BLaER1 treated with 17β-estradiol and CSF1 and Interleukin-3, amounts not matched to agents 10 nM and 100 nM (cell line): ENCODE measurements at regions not wholly inside any gene's neighbourhood (a gene's known extent, or its start where the extent isn't known, plus 50 kb on each side); places are given as distances from the start of the nearest gene placed in this dataset.

Experiments used
- H3K27ac ChIP-seq, 11 experiments: shearing (Covaris generic); formaldehyde crosslinking; 2 replicates each; pipeline ENCODE4 v1.8.1; 2022
- H3K27me3 ChIP-seq, 11 experiments: shearing (Covaris generic); formaldehyde crosslinking; 2 replicates each; pipeline ENCODE4 v1.8.1; 2022
- H3K36me3 ChIP-seq, 11 experiments: shearing (Covaris generic); formaldehyde crosslinking; 2 replicates each; pipeline ENCODE4 v1.8.1; 2022
- H3K4me1 ChIP-seq, 10 experiments: shearing (Covaris generic); formaldehyde crosslinking; 2 replicates each; pipeline ENCODE4 v1.8.1; 2022
- H3K4me2 ChIP-seq, 11 experiments: shearing (Covaris generic); formaldehyde crosslinking; 2 replicates each; pipeline ENCODE4 v1.8.1; 2022
- H3K4me3 ChIP-seq, 10 experiments: shearing (Covaris generic); formaldehyde crosslinking; 2 replicates each; pipeline ENCODE4 v1.8.1; 2022
- H3K9ac ChIP-seq, 11 experiments: shearing (Covaris generic); formaldehyde crosslinking; 2 replicates each; pipeline ENCODE4 v1.8.1; 2022
- H3K9me3 ChIP-seq, 11 experiments: shearing (Covaris generic); formaldehyde crosslinking; replicated peaks in 1 of 11; 2 replicates each; pipeline ENCODE4 v1.8.1; 2022
- H4K20me1 ChIP-seq, 11 experiments: shearing (Covaris generic); formaldehyde crosslinking; 2 replicates each; pipeline ENCODE4 v1.8.1; 2022
- Cebpa-rat ChIP-seq, 11 experiments: shearing (Covaris generic); IDR thresholded peaks; 2 replicates each; pipeline ENCODE4 v1.8.1; 2022

GRCh38 chr9:25421560-25421959 lies 256.7 kb downstream of the TUSC1 start:
- no peak overlapping the region for H3K4me3 ChIP-seq
- no peaks in the 10 kb centered on the region for H3K27me3 ChIP-seq
- H4K20me1 ChIP-seq, result no peaks in the 10 kb centered on the region
- TF ChIP-seq Cebpa-rat (IDR thresholded peaks at IDR 0.05), result no peak
- H3K9ac ChIP-seq, result no peak overlapping the region
- H3K9me3 ChIP-seq, result peaks cover 0 to 8% (median 0%) of the 10 kb centered on the region in 11 experiments; a peak in 3 of 22 replicates
- no peak overlapping the region for H3K27ac ChIP-seq
- H3K4me2 ChIP-seq, result no peak overlapping the region
- H3K36me3 ChIP-seq, result no peaks in the 10 kb centered on the region
- H3K4me1 ChIP-seq, result no peaks in the 10 kb centered on the region

- H3K4me3 ChIP-seq, result no peak overlapping the region
- no peak overlapping the region for H3K9ac ChIP-seq
- TF ChIP-seq Cebpa-rat (IDR thresholded peaks at IDR 0.05), result no peak
- no peaks in the 10 kb centered on the region for H3K36me3 ChIP-seq
- no peak overlapping the region for H3K27ac ChIP-seq
- no peak overlapping the region for H3K4me2 ChIP-seq
- no peaks in the 10 kb centered on the region for H3K27me3 ChIP-seq
- no peaks in the 10 kb centered on the region for H4K20me1 ChIP-seq
- no peaks in the 10 kb centered on the region for H3K4me1 ChIP-seq
- H3K9me3 ChIP-seq, result no peaks in the 10 kb centered on the region
Observed at GRCh38 chr9:25418974-25419373, 259.3 kb downstream of the TUSC1 start.

GRCh38 chr9:25415718-25416117 lies 262.5 kb downstream of the TUSC1 start:
- Histone ChIP-seq H3K4me2 (no peak overlapping the region), H4K20me1 (no peaks in the 10 kb centered on the region), H3K27me3 (no peaks in the 10 kb centered on the region), H3K36me3 (no peaks in the 10 kb centered on the region), H3K9me3 (no peaks in the 10 kb centered on the region), H3K4me3 (no peak overlapping the region), H3K4me1 (no peaks in the 10 kb centered on the region), H3K27ac (no peak overlapping the region), H3K9ac (no peak overlapping the region)
- TF ChIP-seq Cebpa-rat (IDR thresholded peaks at IDR 0.05), result no peak

GRCh38 chr9:25412646-25413045 lies 265.6 kb downstream of the TUSC1 start:
- H3K36me3 ChIP-seq, result no peaks in the 10 kb centered on the region
- no peaks in the 10 kb centered on the region for H3K9me3 ChIP-seq
- no peaks in the 10 kb centered on the region for H4K20me1 ChIP-seq
- no peaks in the 10 kb centered on the region for H3K4me1 ChIP-seq
- TF ChIP-seq Cebpa-rat (IDR thresholded peaks at IDR 0.05), result no peak
- no peak overlapping the region for H3K27ac ChIP-seq
- no peaks in the 10 kb centered on the region for H3K27me3 ChIP-seq
- H3K4me3 ChIP-seq, result no peak overlapping the region
- no peak overlapping the region for H3K9ac ChIP-seq
- no peak overlapping the region for H3K4me2 ChIP-seq

GRCh38 chr9:25397746-25398145 lies 280.5 kb downstream of the TUSC1 start:
- TF ChIP-seq Cebpa-rat (IDR thresholded peaks at IDR 0.05), result no peak
- Histone ChIP-seq H3K27ac (no peak overlapping the region), H3K27me3 (no peaks in the 10 kb centered on the region), H3K9me3 (no peaks in the 10 kb centered on the region), H4K20me1 (no peaks in the 10 kb centered on the region), H3K4me3 (no peak overlapping the region), H3K4me2 (no peak overlapping the region), H3K36me3 (no peaks in the 10 kb centered on the region), H3K9ac (no peak overlapping the region), H3K4me1 (no peaks in the 10 kb centered on the region)

GRCh38 chr9:25396828-25397227 lies 281.4 kb downstream of the TUSC1 start:
- Histone ChIP-seq H3K9me3 (no peaks in the 10 kb centered on the region), H3K9ac (no peak overlapping the region), H3K4me3 (no peak overlapping the region), H3K4me2 (no peak overlapping the region), H3K27ac (no peak overlapping the region), H3K27me3 (no peaks in the 10 kb centered on the region), H4K20me1 (no peaks in the 10 kb centered on the region), H3K4me1 (no peaks in the 10 kb centered on the region), H3K36me3 (no peaks in the 10 kb centered on the region)
- TF ChIP-seq Cebpa-rat (IDR thresholded peaks at IDR 0.05), result no peak

- H3K36me3 ChIP-seq, result no peaks in the 10 kb centered on the region
- H3K4me1 ChIP-seq, result peaks cover 0 to 11% (median 0%) of the 10 kb centered on the region in 10 experiments; a peak in 1 of 20 replicates
- no peak overlapping the region for H3K4me2 ChIP-seq
- no peaks in the 10 kb centered on the region for H3K27me3 ChIP-seq
- H3K27ac ChIP-seq, result no peak overlapping the region
- H3K4me3 ChIP-seq, result no peak overlapping the region
- no peaks in the 10 kb centered on the region for H3K9me3 ChIP-seq
- no peak overlapping the region for H3K9ac ChIP-seq
- H4K20me1 ChIP-seq, result no peaks in the 10 kb centered on the region
- TF ChIP-seq Cebpa-rat (IDR thresholded peaks at IDR 0.05), result no peak
Observed at GRCh38 chr9:25381141-25381540, 297.1 kb downstream of the TUSC1 start.

- no peaks in the 10 kb centered on the region for H3K4me1 ChIP-seq
- no peaks in the 10 kb centered on the region for H3K36me3 ChIP-seq
- H3K27me3 ChIP-seq, result no peaks in the 10 kb centered on the region
- no peak overlapping the region for H3K27ac ChIP-seq
- H3K9me3 ChIP-seq, result no peaks in the 10 kb centered on the region
- H4K20me1 ChIP-seq, result no peaks in the 10 kb centered on the region
- TF ChIP-seq Cebpa-rat (IDR thresholded peaks at IDR 0.05), result no peak
- H3K4me2 ChIP-seq, result no peak overlapping the region
- H3K9ac ChIP-seq, result no peak overlapping the region
- H3K4me3 ChIP-seq, result no peak overlapping the region
Observed at GRCh38 chr9:25377039-25377438, 301.2 kb downstream of the TUSC1 start.

GRCh38 chr9:25374281-25374680 lies 304.0 kb downstream of the TUSC1 start:
- Histone ChIP-seq H3K9me3 (no peaks in the 10 kb centered on the region), H3K4me2 (no peak overlapping the region), H3K27ac (no peak overlapping the region), H3K27me3 (no peaks in the 10 kb centered on the region), H3K4me3 (no peak overlapping the region), H4K20me1 (no peaks in the 10 kb centered on the region), H3K4me1 (no peaks in the 10 kb centered on the region), H3K36me3 (no peaks in the 10 kb centered on the region), H3K9ac (no peak overlapping the region)
- TF ChIP-seq Cebpa-rat (IDR thresholded peaks at IDR 0.05), result no peak

GRCh38 chr9:25366906-25367305 lies 311.3 kb downstream of the TUSC1 start:
- no peaks in the 10 kb centered on the region for H4K20me1 ChIP-seq
- H3K36me3 ChIP-seq, result no peaks in the 10 kb centered on the region
- H3K27me3 ChIP-seq, result no peaks in the 10 kb centered on the region
- no peak overlapping the region for H3K4me3 ChIP-seq
- H3K4me2 ChIP-seq, result no peak overlapping the region
- no peaks in the 10 kb centered on the region for H3K9me3 ChIP-seq
- TF ChIP-seq Cebpa-rat (IDR thresholded peaks at IDR 0.05), result no peak
- no peaks in the 10 kb centered on the region for H3K4me1 ChIP-seq
- H3K27ac ChIP-seq, result no peak overlapping the region
- H3K9ac ChIP-seq, result no peak overlapping the region

GRCh38 chr9:25353783-25354182 lies 324.5 kb downstream of the TUSC1 start:
- Histone ChIP-seq H3K27ac (no peak overlapping the region), H3K4me2 (no peak overlapping the region), H3K36me3 (no peaks in the 10 kb centered on the region), H3K4me1 (peaks cover 0 to 10% (median 3%) of the 10 kb centered on the region in 10 experiments; a peak in 6 of 20 replicates), H3K9me3 (peaks cover 14 to 24% (median 21%) of the 10 kb centered on the region in 11 experiments), H3K27me3 (no peaks in the 10 kb centered on the region), H4K20me1 (no peaks in the 10 kb centered on the region), H3K4me3 (no peak overlapping the region), H3K9ac (no peak overlapping the region)
- TF ChIP-seq Cebpa-rat (IDR thresholded peaks at IDR 0.05), result no peak
